Right cardiac atrium (tissue), 5 donors: ENCODE measurements at regions not wholly inside any gene's neighbourhood (a gene's known extent, or its start where the extent isn't known, plus 50 kb on each side); places are given as distances from the start of the nearest gene placed in this dataset.

Experiments
- ATAC-seq, 2 donors: fragments of 200-7000 bp; cut with Tn5 transposase; one replicate each; pipeline versions ENCODE4 v1.8.0 to v1.9.1; 2020; ENCODE audit warnings: moderate library complexity in 2 of 2, mild to moderate bottlenecking in 1 of 2
- DNase-seq, 3 donors: peaks; one replicate each; pipeline ENCODE4 v3.0.0-alpha.2; 2020
- H3K27ac ChIP-seq: one replicate; pipeline ENCODE4 v1.5.1; 2013; ENCODE audit warnings: mild to moderate bottlenecking, low read length, control low read depth, moderate library complexity
- H3K27me3 ChIP-seq: one replicate; pipeline ENCODE4 v1.6.1; 2013; ENCODE audit not compliant: control insufficient read depth, insufficient read depth
- H3K4me1 ChIP-seq: one replicate; pipeline ENCODE4 v1.6.1; 2013; ENCODE audit warnings: low read length; ENCODE audit not compliant: control insufficient read depth, insufficient read depth
- H3K4me3 ChIP-seq: one replicate; pipeline ENCODE4 v1.5.1; 2013; ENCODE audit warnings: low read length, control low read depth
- H3K9me3 ChIP-seq: one replicate; pipeline ENCODE4 v1.6.1; 2013; ENCODE audit warnings: low read length; ENCODE audit not compliant: control insufficient read depth
- WGBS: extraction: QIAGEN DNeasy Blood & Tissue Kit; methylation state at CpG from one replicate; pipeline ENCODE4 v1.1.7; 2013; 5-methylcytosine and 5-hydroxymethylcytosine counted together
- intact Hi-C, 4 donors: fragments of 100-400 bp; cut with DNase I; formaldehyde crosslinking; loops; one replicate each; pipeline versions ENCODE4 v1.11.0 to v1.14.0; 2022 to 2023
- donor health status: healthy with polysubstance abuse.
- donor health status: DM: no; HTN: yes; CAD: no.
- donor health status: DM: no; HTN: no; CAD: no.
- donor health status: DM: no; HTN: yes; CAD: no; lungs with severe emphysema.
- donor health status: DM: yes; HTN: yes; CAD: no.

DNA sequence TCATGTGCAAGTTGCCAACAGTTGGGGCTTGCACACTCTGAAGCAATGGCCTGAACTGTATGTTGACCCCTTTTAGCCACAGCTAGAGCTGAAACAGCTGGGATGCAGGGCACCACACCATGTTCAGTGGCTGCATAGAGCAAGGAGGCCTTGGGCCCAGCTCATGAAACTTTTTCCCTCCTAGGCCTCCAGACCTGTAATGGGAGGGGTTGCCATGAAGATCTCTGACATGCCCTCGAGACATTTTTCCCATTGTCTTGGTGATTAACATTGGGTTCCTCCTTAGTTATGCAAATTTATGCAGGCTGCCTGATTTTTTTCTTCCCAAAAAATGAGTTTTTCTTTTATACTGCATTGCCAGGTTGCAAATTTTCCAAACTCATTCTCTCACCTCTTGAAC, 165.1 kb upstream of the PRR20A start:
- WGBS, result 89% methylated on average over 1 of the region's 1 CpG
- intact Hi-C loops, result no loop called here
- ATAC-seq, result no peak
- Histone ChIP-seq H3K27ac (no peak overlapping the region), H3K9me3 (no peaks in the 10 kb centered on the region), H3K27me3 (no peaks in the 10 kb centered on the region), H3K4me3 (no peak overlapping the region), H3K4me1 (no peaks in the 10 kb centered on the region)
- no peak for DNase-seq

DNA sequence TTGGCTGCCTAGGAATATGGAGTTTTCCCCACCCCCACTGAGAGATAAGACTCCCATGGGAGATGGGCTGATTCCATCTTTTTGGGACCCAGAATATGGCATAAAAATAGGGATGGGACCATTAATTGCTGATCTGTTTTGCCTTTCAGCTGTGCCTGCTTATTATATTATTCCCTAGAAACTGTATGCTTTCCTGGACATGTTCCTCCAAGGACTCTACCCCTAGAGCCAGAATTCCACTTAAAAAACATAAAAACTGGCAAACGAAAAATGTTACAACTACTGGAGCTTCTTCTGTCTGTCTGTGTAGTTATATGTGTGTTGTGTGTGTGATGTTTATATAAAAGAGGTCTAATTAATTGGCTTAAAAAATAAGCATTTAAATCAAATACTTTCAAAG, 159.9 kb upstream of the PRR20A start:
- 34% methylated on average over 1 of the region's 1 CpG for WGBS
- Histone ChIP-seq H3K9me3 (no peaks in the 10 kb centered on the region), H3K4me3 (no peak overlapping the region), H3K27ac (no peak overlapping the region), H3K27me3 (no peaks in the 10 kb centered on the region), H3K4me1 (no peaks in the 10 kb centered on the region)
- DNase-seq, result no peak
- intact Hi-C loops, result no loop called here
- ATAC-seq, result no peak

DNA sequence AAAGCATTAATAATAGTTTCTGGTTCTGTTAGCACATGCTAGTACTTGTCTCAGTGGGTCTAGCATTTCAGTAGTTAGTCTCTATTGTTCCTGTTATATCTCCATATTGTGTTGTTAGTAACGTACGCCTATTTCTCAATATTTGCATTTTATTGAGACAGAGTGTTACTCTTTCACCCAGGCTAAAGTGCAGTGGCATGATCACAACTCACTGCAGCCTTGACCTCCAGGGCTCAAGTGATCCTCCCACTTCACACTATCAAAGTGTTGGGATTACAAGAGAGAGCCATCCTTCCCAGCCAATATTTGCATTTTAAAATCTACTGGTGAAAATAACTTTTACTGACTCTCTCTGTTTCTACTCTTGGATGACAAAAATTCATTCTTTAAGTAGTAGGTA, 154.6 kb upstream of the PRR20A start:
- Histone ChIP-seq H3K9me3 (no peaks in the 10 kb centered on the region), H3K27me3 (no peaks in the 10 kb centered on the region), H3K4me3 (no peak overlapping the region), H3K27ac (no peak overlapping the region), H3K4me1 (no peaks in the 10 kb centered on the region)
- DNase-seq (no peak), ATAC-seq (no peak)
- intact Hi-C loops, result no loop called here
- 80% methylated on average over 2 of the region's 2 CpGs for WGBS

DNA sequence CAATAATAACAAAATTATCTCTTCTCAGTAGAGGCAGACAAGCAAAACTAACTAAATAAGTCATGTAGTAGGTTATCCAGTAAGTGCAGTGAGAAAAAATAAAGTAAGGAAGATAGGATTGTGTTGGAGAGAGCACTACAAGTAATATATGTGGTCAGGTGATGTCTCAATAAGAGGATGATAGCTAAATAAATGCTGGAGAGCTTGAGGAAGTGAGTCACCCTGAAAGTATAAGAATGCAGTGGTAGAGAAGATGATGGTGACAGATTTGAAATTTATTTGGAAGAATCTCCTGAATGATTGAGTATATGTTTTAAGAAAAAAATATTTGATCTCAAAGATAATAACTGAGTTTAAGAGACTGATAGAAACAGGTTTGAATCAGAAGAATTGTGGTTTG, 152.2 kb upstream of the PRR20A start:
- DNase-seq (no peak), ATAC-seq (no peak)
- H3K27me3 ChIP-seq, result no peaks in the 10 kb centered on the region
- no peak overlapping the region for H3K4me3 ChIP-seq
- H3K4me1 ChIP-seq, result no peaks in the 10 kb centered on the region
- intact Hi-C loops, result no loop called here
- H3K9me3 ChIP-seq, result no peaks in the 10 kb centered on the region
- H3K27ac ChIP-seq, result no peak overlapping the region

DNA sequence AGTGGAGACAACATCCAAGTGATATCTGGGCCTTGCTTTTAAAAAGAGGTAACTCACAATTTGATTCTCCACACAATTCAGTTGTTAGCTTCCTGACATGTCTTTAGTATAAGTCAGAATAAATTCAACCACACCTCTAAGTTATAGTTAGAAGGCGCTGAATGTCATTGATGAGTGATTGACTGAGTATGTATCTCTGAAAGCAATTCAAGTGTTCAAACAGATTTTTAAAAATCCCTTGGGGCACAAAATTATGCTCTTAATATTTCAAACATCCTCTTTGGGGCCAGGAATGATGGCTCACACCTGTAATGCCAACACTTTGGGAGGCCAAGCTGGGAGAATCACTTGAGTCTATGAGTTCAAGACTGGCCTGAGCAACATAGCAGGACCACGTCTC, 137.0 kb upstream of the PRR20A start:
- intact Hi-C loops, result no loop called here
- no peaks in the 10 kb centered on the region for H3K27me3 ChIP-seq
- H3K9me3 ChIP-seq, result no peaks in the 10 kb centered on the region
- no peaks in the 10 kb centered on the region for H3K4me1 ChIP-seq
- 92% methylated on average over 2 of the region's 2 CpGs for WGBS
- DNase-seq, result no peak
- H3K4me3 ChIP-seq, result no peak overlapping the region
- no peak overlapping the region for H3K27ac ChIP-seq
- no peak for ATAC-seq

DNA sequence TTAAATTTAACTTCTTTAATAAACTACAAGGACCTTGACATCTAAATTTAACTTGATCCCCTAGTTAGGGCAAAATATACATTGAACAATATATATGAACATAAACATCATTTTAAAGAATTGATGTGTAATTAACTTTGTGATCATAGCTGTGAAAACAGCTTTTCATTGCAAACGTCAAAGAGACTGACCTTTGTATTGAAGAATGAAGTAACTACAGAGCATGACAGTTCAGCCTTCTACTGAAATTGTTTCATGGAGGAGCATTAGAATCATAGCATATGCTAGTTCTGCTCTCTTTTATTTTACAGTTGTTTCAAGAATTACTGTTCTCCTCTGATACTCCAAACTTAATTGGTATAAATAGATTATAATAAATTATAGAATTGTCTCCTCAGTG, 123.4 kb upstream of the PRR20A start:
- ATAC-seq (no peak), DNase-seq (no peak)
- Histone ChIP-seq H3K9me3 (no peaks in the 10 kb centered on the region), H3K4me3 (no peak overlapping the region), H3K27ac (no peak overlapping the region), H3K4me1 (no peaks in the 10 kb centered on the region), H3K27me3 (no peaks in the 10 kb centered on the region)
- intact Hi-C loops, result no loop called here
- 36% methylated on average over 1 of the region's 1 CpG for WGBS

DNA sequence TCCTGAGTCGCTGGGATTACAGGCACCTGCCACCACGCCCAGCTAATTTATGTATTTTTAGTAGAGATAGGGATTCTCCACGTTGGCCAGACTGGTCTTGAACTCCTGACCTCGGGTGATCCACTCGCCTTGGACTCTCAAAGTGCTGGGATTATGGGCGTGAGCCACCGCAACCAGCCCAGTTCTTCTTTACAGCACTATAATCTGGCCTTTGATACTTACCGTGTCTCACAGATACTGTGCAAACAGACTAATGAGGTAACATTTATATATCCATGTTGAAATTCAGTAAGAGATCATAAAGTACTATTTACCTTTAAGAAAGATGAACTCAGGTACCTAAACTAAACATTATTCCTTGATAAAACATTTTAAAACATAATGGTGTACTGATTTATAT, 121.8 kb upstream of the PRR20A start:
- H3K4me1 ChIP-seq, result no peaks in the 10 kb centered on the region
- ATAC-seq (no peak), DNase-seq (no peak)
- H3K27me3 ChIP-seq, result no peaks in the 10 kb centered on the region
- intact Hi-C loops, result no loop called here
- no peak overlapping the region for H3K27ac ChIP-seq
- H3K4me3 ChIP-seq, result no peak overlapping the region
- H3K9me3 ChIP-seq, result no peaks in the 10 kb centered on the region
- 75% methylated on average over 8 of the region's 8 CpGs for WGBS

DNA sequence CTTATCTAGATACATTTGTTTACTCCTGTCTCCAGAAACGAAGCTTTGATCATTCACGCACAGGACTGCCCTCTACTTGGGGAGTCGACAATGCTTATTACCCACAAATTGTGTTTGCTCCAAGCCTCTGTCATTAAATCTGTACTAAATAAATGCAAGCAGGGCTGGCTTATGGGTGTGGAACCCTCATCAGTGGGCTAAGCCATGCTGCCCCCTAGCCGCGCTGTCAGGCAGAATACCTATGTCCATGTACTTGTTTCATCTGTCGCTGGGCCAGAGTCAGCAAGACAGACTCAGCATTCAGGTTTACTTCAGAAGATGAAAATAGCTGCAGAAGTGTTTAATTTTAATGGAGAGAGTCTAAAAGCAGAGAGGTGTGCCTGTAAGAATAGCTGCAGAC, 110.0 kb upstream of the PRR20A start:
- WGBS, result 93% methylated on average over 6 of the region's 6 CpGs
- no peak for DNase-seq

DNA sequence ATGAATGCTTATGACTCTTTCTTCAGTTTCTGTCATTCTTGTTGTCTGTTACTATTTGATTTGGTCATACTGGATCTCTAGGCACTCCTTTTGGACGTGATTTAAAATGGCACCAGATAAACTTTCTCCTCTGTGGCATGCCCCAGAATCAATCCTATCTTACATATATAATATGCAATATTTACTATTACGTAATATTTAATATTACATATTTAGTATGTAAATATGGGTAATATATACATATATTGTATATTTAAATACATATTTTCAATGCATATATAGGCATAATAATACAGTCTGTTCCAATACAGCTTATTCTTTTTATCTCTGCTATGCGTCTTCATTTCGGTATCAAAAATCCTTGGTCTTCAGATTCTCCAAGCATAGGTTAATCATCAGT, 104.4 kb upstream of the PRR20A start:
- Histone ChIP-seq H3K27me3 (no peaks in the 10 kb centered on the region), H3K4me1 (no peaks in the 10 kb centered on the region), H3K4me3 (no peak overlapping the region), H3K9me3 (no peaks in the 10 kb centered on the region), H3K27ac (no peak overlapping the region)
- intact Hi-C loops, result no loop called here
- 91% methylated on average over 4 of the region's 4 CpGs for WGBS
- ATAC-seq, result no peak
- no peak for DNase-seq

More for the DNA sequence above, 110.0 kb upstream of the PRR20A start:
- H3K9me3 ChIP-seq, result no peaks in the 10 kb centered on the region
- no peaks in the 10 kb centered on the region for H3K27me3 ChIP-seq
- ATAC-seq, result no peak
- no peak overlapping the region for H3K4me3 ChIP-seq
- no peak overlapping the region for H3K27ac ChIP-seq
- no peaks in the 10 kb centered on the region for H3K4me1 ChIP-seq
- intact Hi-C loops, result no loop called here

DNA sequence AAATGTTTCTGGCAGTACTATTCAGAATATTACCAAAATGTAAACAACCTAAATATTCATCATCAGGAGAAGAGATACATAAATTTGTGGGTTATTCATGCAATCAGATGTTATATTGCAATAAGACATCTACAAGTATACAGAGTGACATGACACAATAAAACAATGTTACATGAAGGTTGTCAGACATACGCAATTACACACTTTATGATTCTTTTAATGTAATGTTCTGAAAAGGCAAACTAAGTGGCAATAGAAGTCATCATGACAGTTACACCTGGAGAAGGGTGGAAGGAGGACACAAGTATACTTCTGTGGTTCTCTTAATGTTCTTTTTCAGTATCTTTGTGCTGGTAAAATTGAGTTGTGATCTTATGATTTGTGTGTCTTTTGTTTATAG, 95.8 kb upstream of the PRR20A start:
- no peaks in the 10 kb centered on the region for H3K9me3 ChIP-seq
- H3K4me1 ChIP-seq, result no peaks in the 10 kb centered on the region
- no peak for DNase-seq
- intact Hi-C loops, result no loop called here
- ATAC-seq, result no peak
- no peak overlapping the region for H3K27ac ChIP-seq
- WGBS, result 91% methylated on average over 1 of the region's 1 CpG
- no peak overlapping the region for H3K4me3 ChIP-seq
- H3K27me3 ChIP-seq, result no peaks in the 10 kb centered on the region

DNA sequence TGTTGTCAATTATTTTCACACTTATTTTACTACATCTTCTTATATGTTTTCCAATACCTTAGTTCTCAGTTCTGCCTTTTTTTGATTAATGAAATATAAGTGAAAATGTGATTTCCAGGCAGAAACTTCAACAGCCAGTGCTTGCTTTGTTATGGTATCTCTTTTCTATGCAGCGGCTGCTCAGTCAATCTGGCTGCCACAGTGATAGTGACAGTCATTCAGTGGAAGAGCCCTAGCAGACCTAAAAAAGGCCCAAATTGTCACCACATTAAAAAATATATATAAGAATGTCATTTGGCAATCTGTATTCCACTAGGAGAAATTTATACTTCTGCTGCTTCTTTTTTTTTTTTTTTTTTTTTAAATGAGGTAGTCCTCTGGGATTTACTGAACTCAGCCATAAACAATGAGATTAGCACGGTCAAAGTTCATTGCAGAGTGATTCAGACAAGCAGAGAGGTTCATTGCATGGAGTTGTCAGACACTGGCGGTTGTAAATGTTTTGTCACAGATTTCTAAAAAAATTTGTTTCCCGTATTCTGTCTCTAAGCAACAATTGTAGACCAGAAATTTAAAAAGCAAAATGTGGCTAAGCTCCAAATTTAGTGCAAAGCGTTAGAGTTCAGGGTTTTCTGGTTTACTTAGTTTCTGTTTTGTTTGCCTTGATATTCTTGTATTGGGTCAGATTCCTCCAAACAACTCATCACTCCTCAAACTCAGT, 94.7 kb upstream of the PRR20A start:
- no peak overlapping the region for H3K27ac ChIP-seq
- ATAC-seq (no peak), DNase-seq (no peak)
- H3K4me1 ChIP-seq, result no peaks in the 10 kb centered on the region
- 19% methylated on average over 5 of the region's 5 CpGs for WGBS
- H3K27me3 ChIP-seq, result no peaks in the 10 kb centered on the region
- H3K4me3 ChIP-seq, result no peak overlapping the region
- intact Hi-C loops, result no loop called here
- H3K9me3 ChIP-seq, result no peaks in the 10 kb centered on the region

DNA sequence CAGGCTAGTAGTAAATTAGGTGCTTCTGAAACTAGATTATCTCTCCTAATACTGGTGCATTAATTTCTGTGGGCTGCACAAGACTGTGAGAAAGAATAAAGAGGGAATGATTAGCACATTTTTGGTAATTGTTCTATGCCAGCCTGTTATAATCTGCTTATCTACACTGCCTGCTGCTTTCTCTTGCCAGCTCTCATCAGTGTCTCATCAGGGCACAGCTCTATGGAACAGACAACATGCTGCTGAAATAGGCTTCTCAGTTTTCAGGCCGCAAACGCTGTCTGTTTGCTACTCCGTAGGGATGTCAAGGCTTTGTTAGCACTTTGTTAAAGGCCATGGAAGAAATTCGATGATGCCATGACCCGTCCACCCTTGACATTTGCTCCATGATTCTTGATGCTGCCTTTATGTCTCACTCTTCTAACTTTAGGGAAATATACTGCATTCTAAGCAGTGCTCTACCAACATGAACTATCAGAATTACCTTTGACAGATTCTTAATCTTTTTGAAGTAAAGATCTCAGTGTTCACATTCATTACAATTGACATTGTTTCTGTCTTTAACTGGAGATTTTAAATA, 84.0 kb upstream of the PRR20A start:
- ATAC-seq (no peak), DNase-seq (peak in 1 of 3 donors; percentile 7)
- no peaks in the 10 kb centered on the region for H3K27me3 ChIP-seq
- no peaks in the 10 kb centered on the region for H3K4me1 ChIP-seq
- no peaks in the 10 kb centered on the region for H3K9me3 ChIP-seq
- no peak overlapping the region for H3K4me3 ChIP-seq
- H3K27ac ChIP-seq, result no peak overlapping the region
- intact Hi-C loops, result no loop called here
- WGBS, result 64% methylated on average over 5 of the region's 5 CpGs
